ENCODE measurements at regions not wholly inside any gene's neighbourhood (a gene's known extent, or its start where the extent isn't known, plus 50 kb on each side); places are given as distances from the start of the nearest gene placed in this dataset.

DNA sequence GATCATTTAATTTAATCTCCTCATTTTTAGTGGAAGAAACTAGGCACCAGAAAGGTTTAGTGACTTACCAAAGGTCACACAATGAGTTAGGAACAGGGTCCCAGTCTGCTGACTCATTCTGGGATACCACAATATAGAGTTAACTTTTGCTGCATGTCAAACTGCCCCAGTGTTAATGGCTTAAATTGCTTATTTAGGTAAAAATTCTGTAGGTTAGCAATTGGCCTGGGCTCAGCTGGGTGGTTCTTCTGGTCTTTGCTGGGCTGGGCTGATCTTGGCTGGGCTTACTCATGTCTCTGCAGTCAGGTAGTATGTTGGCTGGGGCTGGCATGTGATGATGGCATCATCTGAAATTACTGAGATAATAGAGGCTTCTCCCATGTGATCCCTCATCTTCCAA, 111.6 kb downstream of the EMX2 start:
- Histone ChIP-seq H3K9ac (replicated peaks; ENCODE audit: extremely low read depth, insufficient read depth, low read length) (no peak overlapping the region), H3K4me2 (ENCODE audit: insufficient read depth, low read length) (no peak overlapping the region), H3K79me2 (ENCODE audit: control insufficient read depth, insufficient read depth, low read length) (no peaks in the 10 kb centered on the region), H3K27ac (ENCODE audit: insufficient read depth, low read depth, low read length) (no peak overlapping the region), H3K4me3 (replicated peaks in 1 of 3; ENCODE audit: insufficient read depth in 1 of 3, low read depth in 1 of 3, low read length in 3 of 3) (no peak overlapping the region), H4K20me1 (replicated peaks; ENCODE audit: control insufficient read depth, extremely low read depth, insufficient read depth, low read length) (no peaks in the 10 kb centered on the region), H3K36me3 (ENCODE audit: control insufficient read depth in 2 of 2, extremely low read depth in 1 of 2, insufficient read depth in 2 of 2, low read length in 2 of 2) (no peaks in the 10 kb centered on the region), H3K9me3 (replicated peaks; ENCODE audit: control insufficient read depth, insufficient read depth, low read length) (no peaks in the 10 kb centered on the region), H2AFZ (ENCODE audit: low read depth, low read length) (no peak overlapping the region), H3K27me3 (ENCODE audit: control insufficient read depth in 2 of 2, insufficient read depth in 2 of 2, low read length in 2 of 2) (no peaks in the 10 kb centered on the region), H3K4me1 (ENCODE audit: control insufficient read depth, extremely low read depth, insufficient read depth, low read length) (no peaks in the 10 kb centered on the region), H3K9me1 (replicated peaks; ENCODE audit: control insufficient read depth, extremely low read depth, insufficient read depth, low read length) (no peaks in the 10 kb centered on the region)
- dilution Hi-C loops (cut with MboI; ENCODE audit: extremely low pct_ligation_motif_present, low sequenced_read_pairs) = no loop called here
- no TSS peak for BruUV-seq (replicated peaks)
- CTCF ChIA-PET = no interaction called here
- DNase-seq (ENCODE audit: low read depth, low spot score) (no peak), FAIRE-seq (no peak)
- TF ChIP-seq GATA2 (IDR thresholded peaks at IDR 0.05; ENCODE audit: insufficient read depth, insufficient read length, low read depth, low read length) (no peak), EZH2 (IDR thresholded peaks at IDR 0.05; ENCODE audit: borderline replicate concordance, low read depth, low read length, severe bottlenecking) (no peak), JUN (IDR thresholded peaks at IDR 0.05; ENCODE audit: borderline replicate concordance, insufficient read depth, insufficient read length, low read depth) (no peak), FOS (IDR thresholded peaks at IDR 0.05; ENCODE audit: borderline replicate concordance, insufficient read depth, low read length) (no peak), POLR2AphosphoS5 (IDR thresholded peaks at IDR 0.05; ENCODE audit: insufficient read depth, low read depth, low read length) (no peak), MYC (IDR thresholded peaks at IDR 0.05; ENCODE audit: low read depth, low read length) (no peak), POLR2A (IDR thresholded peaks at IDR 0.05; ENCODE audit: low read depth, low read length) (no peak)
- TF ChIP-seq, protein P1, sequence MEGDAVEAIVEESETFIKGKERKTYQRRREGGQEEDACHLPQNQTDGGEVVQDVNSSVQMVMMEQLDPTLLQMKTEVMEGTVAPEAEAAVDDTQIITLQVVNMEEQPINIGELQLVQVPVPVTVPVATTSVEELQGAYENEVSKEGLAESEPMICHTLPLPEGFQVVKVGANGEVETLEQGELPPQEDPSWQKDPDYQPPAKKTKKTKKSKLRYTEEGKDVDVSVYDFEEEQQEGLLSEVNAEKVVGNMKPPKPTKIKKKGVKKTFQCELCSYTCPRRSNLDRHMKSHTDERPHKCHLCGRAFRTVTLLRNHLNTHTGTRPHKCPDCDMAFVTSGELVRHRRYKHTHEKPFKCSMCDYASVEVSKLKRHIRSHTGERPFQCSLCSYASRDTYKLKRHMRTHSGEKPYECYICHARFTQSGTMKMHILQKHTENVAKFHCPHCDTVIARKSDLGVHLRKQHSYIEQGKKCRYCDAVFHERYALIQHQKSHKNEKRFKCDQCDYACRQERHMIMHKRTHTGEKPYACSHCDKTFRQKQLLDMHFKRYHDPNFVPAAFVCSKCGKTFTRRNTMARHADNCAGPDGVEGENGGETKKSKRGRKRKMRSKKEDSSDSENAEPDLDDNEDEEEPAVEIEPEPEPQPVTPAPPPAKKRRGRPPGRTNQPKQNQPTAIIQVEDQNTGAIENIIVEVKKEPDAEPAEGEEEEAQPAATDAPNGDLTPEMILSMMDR (IDR thresholded peaks at IDR 0.05; ENCODE audit: extremely low read depth in 1 of 2, insufficient read depth in 1 of 2, low read depth in 1 of 2, low read length in 2 of 2) = no peak
- TF ChIP-seq, protein P2, sequence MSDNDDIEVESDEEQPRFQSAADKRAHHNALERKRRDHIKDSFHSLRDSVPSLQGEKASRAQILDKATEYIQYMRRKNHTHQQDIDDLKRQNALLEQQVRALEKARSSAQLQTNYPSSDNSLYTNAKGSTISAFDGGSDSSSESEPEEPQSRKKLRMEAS (IDR thresholded peaks at IDR 0.05; ENCODE audit: insufficient read depth, insufficient read length) = no peak
- POLR2A ChIA-PET = no interaction called here
- intact Hi-C loops (cut with micrococcal nuclease) = no loop called here

Measured in endothelial cell of umbilical vein (primary cell).